HG03460 (cell line): ENCODE measurements at regions not wholly inside any gene's neighbourhood (a gene's known extent, or its start where the extent isn't known, plus 50 kb on each side); places are given as distances from the start of the nearest gene placed in this dataset.
"Not testable (repeated sequence)": the region's sequence is repeated elsewhere in the genome, so short reads cannot be mapped to it uniquely, and the experiment has no call there.

Experiments used
- ATAC-seq: cut with Tn5 transposase; IDR thresholded peaks from one replicate; pipeline ENCODE4 v1.9.1; 2021; ENCODE audit not compliant: unreplicated experiment

GRCh38 chr10:118913825-118914224 is 115.7 kb upstream of the NANOS1 start:
- ATAC-seq: no peak

DNA sequence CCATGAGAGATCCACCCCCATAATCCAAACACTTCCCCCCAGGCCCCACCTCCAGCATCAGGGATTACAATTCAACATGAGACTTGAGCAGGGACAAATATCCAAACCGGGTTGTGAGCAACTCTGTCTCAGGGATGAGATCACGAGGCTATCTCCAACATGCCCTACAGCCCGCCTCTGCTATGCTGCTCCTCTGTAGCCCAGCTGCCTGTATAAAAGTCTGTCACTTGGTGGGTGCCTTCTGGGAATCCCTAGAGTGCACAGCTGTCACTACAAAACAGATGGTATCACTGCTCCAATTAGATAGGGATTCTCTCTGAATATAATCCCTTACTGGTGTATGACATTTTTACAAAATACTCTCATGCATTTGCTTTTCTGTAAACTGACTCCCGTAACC is 114.9 kb upstream of the NANOS1 start:
- no peak for ATAC-seq

GRCh38 chr10:118915161-118915560 is 114.4 kb upstream of the NANOS1 start:
- ATAC-seq: no peak

DNA sequence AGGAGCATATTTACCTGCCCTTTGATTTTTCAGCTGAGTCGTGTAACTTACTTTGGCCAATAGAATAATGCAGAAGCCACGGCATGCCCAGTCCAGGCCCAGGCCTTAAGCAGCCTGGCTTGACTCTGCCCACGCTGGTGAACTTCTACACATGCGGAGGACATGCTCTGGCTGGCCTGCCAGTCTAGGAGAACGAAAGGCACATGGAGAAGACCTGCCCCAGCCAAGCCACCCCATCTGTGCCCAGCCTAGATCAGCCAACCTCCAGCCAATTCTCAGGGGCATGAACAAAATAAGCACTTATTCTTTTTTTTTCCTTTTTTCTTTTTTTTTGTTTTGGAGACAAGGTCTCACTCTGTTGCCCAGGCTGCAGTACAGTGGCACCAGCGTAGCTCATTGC is 112.7 kb upstream of the NANOS1 start:
- ATAC-seq: no peak

- ATAC-seq: no peak
Observed at GRCh38 chr10:118917701-118918100, 111.8 kb upstream of the NANOS1 start.

DNA sequence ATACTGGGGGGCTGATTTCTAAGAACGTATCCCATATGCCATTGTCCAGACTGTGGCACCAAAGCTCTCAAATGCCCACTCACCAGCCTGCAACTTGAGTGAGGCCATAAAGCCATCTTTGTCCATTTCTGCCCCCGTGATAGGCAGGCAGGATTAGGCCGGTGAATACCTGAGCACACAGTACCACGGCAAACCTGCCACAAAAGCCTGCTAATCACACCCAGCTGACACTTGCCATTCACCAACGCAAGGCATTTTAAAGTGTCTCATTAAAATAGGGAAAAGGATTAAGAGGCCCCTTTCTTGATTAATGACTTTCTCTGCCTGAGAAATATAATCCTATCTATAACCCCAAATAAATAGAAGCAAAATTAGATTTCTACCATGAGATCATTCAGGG is 111.4 kb upstream of the NANOS1 start:
- no peak for ATAC-seq

- ATAC-seq: no peak
Observed at GRCh38 chr10:118918587-118918986, 110.9 kb upstream of the NANOS1 start.

DNA sequence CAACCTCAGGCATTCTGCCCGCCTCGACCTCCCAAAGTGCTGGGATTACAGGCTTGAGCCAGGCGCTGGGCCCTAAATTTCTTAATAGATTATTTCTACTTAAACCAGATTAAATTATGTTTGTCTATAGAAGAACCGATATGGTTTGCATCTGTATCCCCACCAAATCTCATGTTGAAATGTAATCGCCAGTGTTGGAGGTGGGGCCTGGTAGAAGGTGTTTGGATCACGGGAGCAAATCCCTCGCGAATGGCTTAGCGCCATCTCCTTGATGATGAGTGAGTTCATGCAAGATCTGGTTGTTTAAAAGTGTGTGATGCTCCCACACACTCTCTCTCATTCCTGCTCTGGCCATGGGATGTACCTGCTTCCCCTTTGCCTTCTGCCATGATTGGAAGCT is 109.3 kb upstream of the NANOS1 start:
- ATAC-seq: no peak

- ATAC-seq: no peak
Observed at GRCh38 chr10:118922226-118922625, 107.3 kb upstream of the NANOS1 start.

DNA sequence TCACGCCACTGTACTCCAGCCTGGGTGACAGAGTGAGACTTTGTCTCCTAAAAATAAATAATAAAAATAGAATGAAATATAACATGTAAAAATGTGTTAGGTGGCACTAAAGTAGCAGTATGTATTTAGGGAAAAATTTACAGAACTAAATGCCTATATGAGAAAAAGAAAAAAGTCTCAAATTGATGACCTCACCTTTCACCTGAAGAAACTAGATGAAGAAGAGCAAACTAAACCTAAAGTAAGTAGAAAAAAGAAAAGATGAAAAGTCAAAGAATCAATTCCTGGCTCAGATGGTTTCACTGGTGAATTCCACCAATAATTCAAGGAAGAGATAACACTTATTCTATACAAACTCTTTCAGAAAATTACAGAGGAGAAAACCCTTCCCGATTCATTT is 106.5 kb upstream of the NANOS1 start:
- ATAC-seq: no peak

DNA sequence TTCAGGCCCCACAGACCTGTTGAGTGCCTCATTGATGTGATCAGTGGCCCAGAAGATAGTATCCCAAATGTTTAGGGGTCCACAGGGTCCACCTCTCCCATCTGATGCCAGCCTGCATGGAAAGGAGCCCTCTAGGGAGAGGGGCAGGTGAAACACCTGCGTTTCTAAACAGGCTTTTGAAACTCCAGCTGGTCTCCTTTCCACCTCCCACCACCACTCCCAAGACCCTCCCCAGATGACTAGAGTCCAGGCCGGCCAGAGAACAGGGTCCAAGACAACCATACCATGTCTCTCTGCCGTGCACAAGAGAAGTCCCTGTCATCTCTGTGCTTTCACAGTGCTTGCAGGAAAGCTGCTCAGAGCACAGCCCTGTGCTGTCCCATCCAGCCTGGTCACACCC is 105.0 kb upstream of the NANOS1 start:
- no peak for ATAC-seq

DNA sequence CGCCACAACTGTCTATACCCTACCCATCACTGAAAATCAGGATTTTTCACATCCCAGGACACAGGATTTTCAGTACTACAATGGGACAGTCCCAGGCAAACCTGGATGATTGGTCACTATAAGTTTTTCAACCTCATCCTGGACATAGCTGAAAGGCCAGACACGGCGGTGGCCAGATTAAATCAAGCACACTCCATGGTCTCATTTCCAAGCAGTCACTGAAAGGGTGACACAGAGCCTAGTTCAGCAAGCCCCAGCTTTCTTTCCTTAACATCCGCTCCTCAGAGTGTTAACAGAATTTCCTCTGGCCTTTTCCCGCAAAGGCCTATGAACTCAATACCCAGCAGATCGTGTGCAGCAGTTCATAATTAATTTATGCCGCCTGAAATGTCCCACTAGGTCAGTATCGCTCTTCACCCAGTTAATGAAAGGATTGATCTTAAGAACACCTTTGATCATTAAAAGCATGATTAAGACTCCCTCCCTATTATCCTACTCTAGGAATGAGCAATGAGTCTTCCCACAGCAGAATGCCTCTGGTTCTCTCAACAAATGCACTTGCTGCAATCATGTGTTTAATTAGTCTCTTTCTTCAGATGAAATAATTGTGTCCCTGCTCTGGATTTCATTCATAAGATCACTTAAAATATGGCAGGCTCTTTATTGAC is 104.0 kb upstream of the NANOS1 start:
- no peak for ATAC-seq

DNA sequence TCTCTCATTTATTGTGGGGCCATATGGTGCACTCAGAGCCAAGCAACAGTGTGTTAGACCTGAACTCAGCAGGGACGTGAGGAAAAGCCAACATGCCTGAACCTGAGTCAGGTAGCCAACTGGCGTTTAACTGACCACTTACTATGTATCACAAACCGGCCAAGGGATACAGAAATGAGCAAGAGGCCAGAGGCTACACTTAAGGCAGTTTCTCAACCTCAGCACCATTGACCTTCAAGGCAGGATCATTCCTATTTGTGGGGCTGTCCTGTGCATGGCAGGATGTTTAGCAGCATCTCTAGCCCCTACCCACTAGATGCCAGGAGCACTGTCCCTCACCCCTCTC is 103.5 kb upstream of the NANOS1 start:
- no peak for ATAC-seq

GRCh38 chr10:118926441-118926840 is 103.1 kb upstream of the NANOS1 start:
- ATAC-seq: no peak

GRCh38 chr10:118926903-118927302 is 102.6 kb upstream of the NANOS1 start:
- no peak for ATAC-seq

DNA sequence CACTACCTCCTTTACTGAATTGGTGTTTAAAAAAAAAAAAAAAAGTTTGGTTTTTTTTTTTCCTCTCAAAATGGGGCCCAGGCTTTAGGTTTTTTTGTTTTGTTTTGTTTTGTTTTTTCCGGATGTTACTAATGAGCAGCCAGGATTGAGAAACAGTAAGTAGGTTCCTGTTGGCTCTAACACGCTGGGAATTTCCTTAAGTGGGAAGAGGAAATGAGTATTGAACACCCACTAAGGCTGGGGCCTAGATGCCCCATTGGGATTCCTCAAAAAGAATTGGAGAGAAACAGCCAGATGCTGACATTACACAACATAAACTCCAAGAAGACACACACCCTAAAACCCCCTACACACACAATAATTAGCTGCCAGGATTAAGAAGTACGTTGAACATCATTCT is 102.2 kb upstream of the NANOS1 start:
- no peak for ATAC-seq

DNA sequence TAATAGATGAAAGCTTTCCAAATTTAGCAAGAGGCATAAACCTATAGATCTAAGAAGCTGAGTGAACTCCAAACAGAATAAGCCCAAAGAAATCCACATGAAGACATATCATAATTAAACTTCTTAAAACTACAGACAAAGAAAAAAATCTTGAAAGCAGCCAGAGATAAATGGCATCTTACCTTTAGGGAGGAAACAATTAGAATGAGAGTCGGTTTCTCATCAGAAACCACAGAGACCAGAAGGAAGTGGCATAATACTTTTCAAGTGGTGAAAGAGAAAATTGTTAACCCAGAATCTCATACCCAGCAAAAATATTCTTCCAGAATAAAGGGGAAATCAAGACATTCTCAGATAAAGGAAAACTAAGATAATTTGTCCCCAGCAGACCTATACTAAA is 98.9 kb upstream of the NANOS1 start:
- ATAC-seq: no peak

- no peak for ATAC-seq
Observed at GRCh38 chr10:118931436-118931835, 98.1 kb upstream of the NANOS1 start.

DNA sequence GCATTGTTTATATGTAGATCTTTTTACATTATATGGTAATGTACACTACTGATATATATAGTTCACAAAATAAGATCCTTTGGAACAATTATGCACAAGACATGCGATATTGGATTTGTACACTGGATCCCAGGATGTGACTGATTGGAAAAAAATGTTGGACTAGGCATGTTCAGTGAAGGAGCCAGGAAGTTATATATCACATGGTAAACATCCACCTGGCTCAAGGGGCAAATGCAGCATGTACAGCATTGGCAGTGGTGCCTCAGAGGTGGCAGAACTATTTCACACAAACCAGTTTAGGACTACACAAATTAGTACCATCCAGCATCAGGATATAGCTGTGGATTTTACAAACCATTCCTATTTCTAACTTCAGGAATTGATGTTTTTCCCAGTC is 97.4 kb upstream of the NANOS1 start:
- ATAC-seq: not testable (repeated sequence)

- no peak for ATAC-seq
Observed at GRCh38 chr10:118937226-118937625, 92.3 kb upstream of the NANOS1 start.

- ATAC-seq: no peak
Observed at GRCh38 chr10:118939211-118940007, 90.1 kb upstream of the NANOS1 start.

DNA sequence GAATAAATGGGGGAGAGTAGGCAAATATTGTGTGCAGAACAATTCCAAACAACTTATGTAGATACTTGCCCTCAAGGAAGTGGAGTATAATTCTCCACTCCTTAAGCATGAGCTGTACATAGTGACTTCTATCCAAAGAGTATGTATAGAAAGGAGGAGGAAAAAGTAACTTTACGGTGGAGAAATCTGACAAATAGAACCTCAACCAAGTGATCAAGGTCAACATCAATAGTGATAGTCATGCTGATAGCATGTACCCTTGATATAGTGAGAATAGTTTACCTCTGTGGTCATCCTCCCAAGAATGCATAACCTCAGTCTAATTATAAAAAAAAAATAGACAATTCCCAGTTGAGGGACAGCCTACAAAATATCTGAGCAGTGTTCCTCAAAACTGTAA is 89.1 kb upstream of the NANOS1 start:
- ATAC-seq: no peak

- ATAC-seq: no peak
Observed at GRCh38 chr10:118943253-118943652, 86.3 kb upstream of the NANOS1 start.
